Suprapubic skin (tissue), 4 donors: ENCODE measurements at regions not wholly inside any gene's neighbourhood (a gene's known extent, or its start where the extent isn't known, plus 50 kb on each side); places are given as distances from the start of the nearest gene placed in this dataset.

Experiments
- DNase-seq, 2 donors: peaks; one replicate each; pipeline ENCODE4 v3.0.0-alpha.2; 2019; ENCODE audit warnings: low spot score in 2 of 2
- H3K27ac ChIP-seq: fragments of 200-600 bp; sonication (generic); one replicate; pipeline ENCODE4 v1.5.1; 2019
- H3K27me3 ChIP-seq: fragments of 200-600 bp; sonication (generic); one replicate; pipeline ENCODE4 v1.5.1; 2019
- H3K36me3 ChIP-seq: fragments of 200-600 bp; sonication (generic); one replicate; pipeline ENCODE4 v1.5.1; 2019
- H3K4me1 ChIP-seq: fragments of 200-600 bp; sonication (generic); one replicate; pipeline ENCODE4 v1.5.1; 2019
- H3K4me3 ChIP-seq: fragments of 200-600 bp; sonication (generic); one replicate; pipeline ENCODE4 v1.5.1; 2019; ENCODE audit warnings: mild to moderate bottlenecking
- H3K9me3 ChIP-seq: fragments of 200-600 bp; sonication (generic); one replicate; pipeline ENCODE4 v1.5.1; 2019
- EP300 ChIP-seq: sonication (generic); formaldehyde crosslinking; IDR thresholded peaks from one replicate; pipeline ENCODE4 v1.6.1; 2017; ENCODE audit warnings: antibody characterized with exemption
- POLR2A ChIP-seq, 2 donors: fragments of 450-650 bp; IDR thresholded peaks; one replicate each; pipeline ENCODE4 v1.6.1; 2017; ENCODE audit warnings: antibody characterized with exemption in 2 of 2, mild to moderate bottlenecking in 2 of 2, moderate library complexity in 2 of 2
- POLR2AphosphoS5 ChIP-seq, 3 donors: sonication (generic); formaldehyde crosslinking; IDR thresholded peaks; one replicate each; pipeline ENCODE4 v1.6.1; 2017; ENCODE audit warnings: antibody characterized with exemption in 3 of 3
- WGBS: methylation state at CpG from one replicate; pipeline ENCODE4 v1.1.5; 2018; 5-methylcytosine and 5-hydroxymethylcytosine counted together
- TF ChIP-seq, protein P1 (sequence below), 2 donors: fragments of 200-600 bp in 1 of 2; fragments of 450-650 bp in 1 of 2; sonication (generic) in 1 of 2; IDR thresholded peaks; one replicate each; pipeline ENCODE4 v1.5.1; 2016 to 2019; ENCODE audit warnings: antibody characterized with exemption in 2 of 2, mild to moderate bottlenecking in 1 of 2, moderate library complexity in 1 of 2

DNA sequence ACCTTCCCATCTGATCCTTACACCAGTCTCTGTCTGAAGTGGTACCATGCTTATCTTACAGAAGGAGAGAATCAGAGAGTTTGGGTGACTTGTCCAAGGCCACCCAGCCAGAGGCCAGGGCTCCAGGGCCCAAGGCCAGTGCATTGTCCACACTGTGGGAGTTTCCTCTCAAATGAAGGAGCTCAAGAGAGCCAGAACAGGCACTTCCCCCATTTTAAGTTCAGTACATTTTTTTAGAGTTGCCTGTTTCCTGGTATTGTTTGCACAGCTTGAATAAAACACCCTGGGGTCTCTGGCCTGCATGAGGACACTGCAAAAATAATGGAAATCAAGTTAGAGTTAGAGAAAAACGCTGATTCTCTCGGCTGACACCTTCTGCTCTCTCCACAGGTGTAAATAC lies 284.0 kb downstream of the SQOR start:
- H3K36me3 ChIP-seq, result no peaks in the 10 kb centered on the region
- TF ChIP-seq POLR2AphosphoS5 (IDR thresholded peaks at IDR 0.05), result no peak
- TF ChIP-seq POLR2A (IDR thresholded peaks at IDR 0.05), result no peak
- no peak for TF ChIP-seq EP300
- TF ChIP-seq, protein P1, sequence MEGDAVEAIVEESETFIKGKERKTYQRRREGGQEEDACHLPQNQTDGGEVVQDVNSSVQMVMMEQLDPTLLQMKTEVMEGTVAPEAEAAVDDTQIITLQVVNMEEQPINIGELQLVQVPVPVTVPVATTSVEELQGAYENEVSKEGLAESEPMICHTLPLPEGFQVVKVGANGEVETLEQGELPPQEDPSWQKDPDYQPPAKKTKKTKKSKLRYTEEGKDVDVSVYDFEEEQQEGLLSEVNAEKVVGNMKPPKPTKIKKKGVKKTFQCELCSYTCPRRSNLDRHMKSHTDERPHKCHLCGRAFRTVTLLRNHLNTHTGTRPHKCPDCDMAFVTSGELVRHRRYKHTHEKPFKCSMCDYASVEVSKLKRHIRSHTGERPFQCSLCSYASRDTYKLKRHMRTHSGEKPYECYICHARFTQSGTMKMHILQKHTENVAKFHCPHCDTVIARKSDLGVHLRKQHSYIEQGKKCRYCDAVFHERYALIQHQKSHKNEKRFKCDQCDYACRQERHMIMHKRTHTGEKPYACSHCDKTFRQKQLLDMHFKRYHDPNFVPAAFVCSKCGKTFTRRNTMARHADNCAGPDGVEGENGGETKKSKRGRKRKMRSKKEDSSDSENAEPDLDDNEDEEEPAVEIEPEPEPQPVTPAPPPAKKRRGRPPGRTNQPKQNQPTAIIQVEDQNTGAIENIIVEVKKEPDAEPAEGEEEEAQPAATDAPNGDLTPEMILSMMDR (IDR thresholded peaks at IDR 0.05), result no peak
- H3K4me3 ChIP-seq, result no peak overlapping the region
- DNase-seq, result no peak
- no peaks in the 10 kb centered on the region for H3K27me3 ChIP-seq
- no peak overlapping the region for H3K27ac ChIP-seq
- no peaks in the 10 kb centered on the region for H3K9me3 ChIP-seq
- H3K4me1 ChIP-seq, result no peaks in the 10 kb centered on the region
- 72% methylated on average over 2 of the region's 2 CpGs for WGBS

DNA sequence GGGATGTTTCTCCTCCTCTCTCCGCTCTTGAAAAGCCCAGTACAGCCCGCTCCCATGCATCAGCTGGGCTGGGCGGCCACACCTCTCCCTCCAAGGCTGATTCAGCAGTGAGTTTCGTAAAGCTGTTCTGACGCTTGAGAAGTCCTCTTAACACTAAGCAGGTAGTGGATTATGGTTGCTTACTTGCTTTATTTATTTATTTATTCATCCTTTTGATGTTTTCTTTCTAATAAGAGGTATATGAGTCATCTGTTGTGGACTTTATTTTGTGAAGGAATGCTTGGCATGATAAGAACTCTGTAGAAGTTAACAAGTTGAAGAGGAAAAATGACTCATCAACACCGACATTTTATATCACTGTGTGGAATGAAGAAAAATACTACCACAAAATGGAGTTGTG lies 285.0 kb downstream of the SQOR start:
- H3K27ac ChIP-seq, result no peak overlapping the region
- H3K4me1 ChIP-seq, result no peaks in the 10 kb centered on the region
- DNase-seq, result no peak
- H3K4me3 ChIP-seq, result no peak overlapping the region
- TF ChIP-seq POLR2A (IDR thresholded peaks at IDR 0.05) (no peak), POLR2AphosphoS5 (IDR thresholded peaks at IDR 0.05) (no peak), EP300 (no peak)
- TF ChIP-seq, protein P1 (IDR thresholded peaks at IDR 0.05), result no peak
- H3K9me3 ChIP-seq, result no peaks in the 10 kb centered on the region
- H3K27me3 ChIP-seq, result no peaks in the 10 kb centered on the region
- H3K36me3 ChIP-seq, result no peaks in the 10 kb centered on the region
- 75% methylated on average over 6 of the region's 6 CpGs for WGBS

DNA sequence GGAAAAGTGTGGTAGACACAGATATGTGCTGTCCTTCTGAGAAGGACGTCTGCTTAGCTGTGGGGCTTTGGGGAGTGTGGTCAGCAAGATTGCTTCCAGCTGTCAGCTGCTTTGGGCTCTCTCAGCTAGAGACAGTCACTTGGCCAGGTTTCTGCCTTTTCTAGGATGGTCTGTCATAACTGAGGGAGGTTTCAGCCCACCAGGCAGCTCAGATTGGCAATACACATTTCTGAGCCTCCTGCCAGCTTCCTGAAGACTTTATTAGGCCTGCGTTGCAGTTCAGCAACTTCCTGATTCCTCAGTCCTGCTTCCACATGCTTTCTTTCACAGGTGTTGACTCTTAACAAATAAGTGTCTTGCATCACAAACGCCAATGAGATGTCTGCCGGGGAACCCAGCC lies 286.5 kb downstream of the SQOR start:
- no peak for DNase-seq
- no peaks in the 10 kb centered on the region for H3K27me3 ChIP-seq
- no peak overlapping the region for H3K4me3 ChIP-seq
- H3K9me3 ChIP-seq, result no peaks in the 10 kb centered on the region
- H3K4me1 ChIP-seq, result no peaks in the 10 kb centered on the region
- WGBS, result 21% methylated on average over 4 of the region's 4 CpGs
- H3K36me3 ChIP-seq, result no peaks in the 10 kb centered on the region
- no peak overlapping the region for H3K27ac ChIP-seq
- no peak for TF ChIP-seq POLR2A (IDR thresholded peaks at IDR 0.05)

- H3K9me3 ChIP-seq, result no peaks in the 10 kb centered on the region
- 82% methylated on average over 2 of the region's 2 CpGs for WGBS
- no peaks in the 10 kb centered on the region for H3K4me1 ChIP-seq
- H3K27me3 ChIP-seq, result no peaks in the 10 kb centered on the region
- DNase-seq, result no peak
- H3K27ac ChIP-seq, result no peak overlapping the region
- no peak overlapping the region for H3K4me3 ChIP-seq
- H3K36me3 ChIP-seq, result no peaks in the 10 kb centered on the region
- TF ChIP-seq POLR2A (IDR thresholded peaks at IDR 0.05), result no peak
- TF ChIP-seq EP300, result no peak
- TF ChIP-seq, protein P1 (IDR thresholded peaks at IDR 0.05), result no peak
- no peak for TF ChIP-seq POLR2AphosphoS5 (IDR thresholded peaks at IDR 0.05)
These were observed 287.1 kb downstream of the SQOR start for GRCh38 chr15:45921978-45922377.

DNA sequence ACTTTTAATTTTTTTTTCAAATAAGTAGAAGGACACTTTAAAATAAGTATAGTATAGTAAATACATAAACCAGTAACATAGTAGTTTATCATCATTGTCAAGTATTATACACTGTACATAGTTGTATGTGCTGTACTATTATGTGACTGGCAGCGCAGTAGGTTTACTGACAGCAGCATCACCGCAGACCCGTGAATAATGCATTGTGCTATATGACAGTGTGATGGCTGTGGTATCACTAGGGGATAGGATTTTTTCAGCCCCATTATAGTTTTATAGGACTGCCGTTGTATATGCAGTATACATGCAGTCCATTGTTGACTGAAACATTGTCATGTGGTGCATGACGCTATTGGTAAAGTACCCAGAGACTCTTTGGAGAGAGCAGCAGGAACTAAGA lies 306.5 kb downstream of the SQOR start:
- Histone ChIP-seq H3K36me3 (no peaks in the 10 kb centered on the region), H3K9me3 (no peaks in the 10 kb centered on the region), H3K27me3 (no peaks in the 10 kb centered on the region), H3K27ac (no peak overlapping the region), H3K4me1 (no peaks in the 10 kb centered on the region), H3K4me3 (no peak overlapping the region)
- DNase-seq, result no peak
- whole genome bisulfite sequencing, result 92% methylated on average over 5 of the region's 5 CpGs
- TF ChIP-seq EP300, result no peak
- TF ChIP-seq POLR2AphosphoS5 (IDR thresholded peaks at IDR 0.05), result no peak
- no peak for TF ChIP-seq POLR2A (IDR thresholded peaks at IDR 0.05)
- TF ChIP-seq, protein P1 (IDR thresholded peaks at IDR 0.05), result no peak

DNA sequence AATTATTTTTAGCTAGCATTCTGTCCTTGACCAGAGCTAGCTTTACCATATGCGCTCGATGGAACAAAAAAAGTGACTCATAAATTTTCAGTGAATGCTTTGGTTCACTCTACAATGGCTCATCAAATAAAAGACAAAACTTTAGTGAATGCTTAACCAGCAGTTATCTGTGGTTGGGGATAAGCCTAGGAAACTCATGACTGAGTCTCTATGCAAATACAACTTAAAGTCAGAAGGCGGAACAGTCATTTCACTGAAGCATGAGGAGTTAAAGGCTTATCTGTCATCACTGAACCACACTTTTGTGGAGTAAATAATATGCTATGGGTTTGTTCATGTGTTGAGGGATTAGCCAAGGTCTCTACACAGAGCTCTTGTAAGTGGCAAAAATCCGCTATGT lies 308.4 kb downstream of the SQOR start:
- TF ChIP-seq EP300 (no peak), POLR2AphosphoS5 (IDR thresholded peaks at IDR 0.05) (no peak), POLR2A (IDR thresholded peaks at IDR 0.05) (no peak)
- TF ChIP-seq, protein P1 (IDR thresholded peaks at IDR 0.05), result no peak
- no peak for DNase-seq
- no peaks in the 10 kb centered on the region for H3K9me3 ChIP-seq
- WGBS, result 92% methylated on average over 4 of the region's 4 CpGs
- no peaks in the 10 kb centered on the region for H3K4me1 ChIP-seq
- H3K4me3 ChIP-seq, result no peak overlapping the region
- no peaks in the 10 kb centered on the region for H3K36me3 ChIP-seq
- H3K27ac ChIP-seq, result no peak overlapping the region
- no peaks in the 10 kb centered on the region for H3K27me3 ChIP-seq
